H9 (cell line): ENCODE measurements at regions not wholly inside any gene's neighbourhood (a gene's known extent, or its start where the extent isn't known, plus 50 kb on each side); places are given as distances from the start of the nearest gene placed in this dataset.

ENCODE experiments used
- DNase-seq: peaks from one replicate; pipeline ENCODE4 v3.0.0-alpha.2; 2017
- H2AFZ ChIP-seq: one replicate; pipeline ENCODE4 v1.6.1; 2013; ENCODE audit warnings: mild to moderate bottlenecking, low read length, control low read depth, moderate library complexity
- H2AK5ac ChIP-seq: 2 replicates; pipeline ENCODE4 v1.6.1; 2013; ENCODE audit warnings: low read length, control low read depth, mixed read lengths; ENCODE audit not compliant: insufficient read length
- H2BK120ac ChIP-seq: one replicate; pipeline ENCODE4 v1.6.1; 2013; ENCODE audit warnings: low read depth, mild to moderate bottlenecking, low read length, control low read depth, inconsistent platforms; ENCODE audit not compliant: poor library complexity, severe bottlenecking
- H2BK12ac ChIP-seq: 2 replicates; pipeline ENCODE4 v1.6.1; 2013; ENCODE audit warnings: low read length, control low read depth, mixed read lengths, low read depth; ENCODE audit not compliant: insufficient read length
- H2BK15ac ChIP-seq: 2 replicates; pipeline ENCODE4 v1.6.1; 2013; ENCODE audit warnings: low read depth, low read length, control low read depth
- H2BK20ac ChIP-seq: one replicate; pipeline ENCODE4 v1.6.1; 2013; ENCODE audit warnings: low read depth, mild to moderate bottlenecking, low read length, control low read depth, inconsistent platforms; ENCODE audit not compliant: poor library complexity, severe bottlenecking
- H2BK5ac ChIP-seq: 2 replicates; pipeline ENCODE4 v1.6.1; 2013; ENCODE audit warnings: low read length, control low read depth, mixed read lengths; ENCODE audit not compliant: insufficient read length
- H3K14ac ChIP-seq: 2 replicates; pipeline ENCODE4 v1.6.1; 2013; ENCODE audit warnings: low read length, control low read depth; ENCODE audit not compliant: insufficient read depth
- H3K18ac ChIP-seq: 2 replicates; pipeline ENCODE4 v1.6.1; 2013; ENCODE audit warnings: low read depth, mild to moderate bottlenecking, mixed read lengths, low read length, control low read depth; ENCODE audit not compliant: insufficient read length
- H3K23ac ChIP-seq: 2 replicates; pipeline ENCODE4 v1.6.1; 2013; ENCODE audit warnings: low read length, control low read depth, mixed read lengths, low read depth; ENCODE audit not compliant: insufficient read length
- H3K23me2 ChIP-seq: 2 replicates; pipeline ENCODE4 v1.6.1; 2013; ENCODE audit warnings: low read depth, mild to moderate bottlenecking, mixed read lengths, low read length, control low read depth; ENCODE audit not compliant: insufficient read length, poor library complexity, severe bottlenecking
- H3K27ac ChIP-seq: 2 replicates; pipeline ENCODE4 v1.5.1; 2013; ENCODE audit warnings: low read length, control low read depth, mixed read lengths, low read depth; ENCODE audit not compliant: insufficient read length
- H3K27me3 ChIP-seq: 2 replicates; pipeline ENCODE4 v1.6.1; 2013; ENCODE audit warnings: low read length, control low read depth, inconsistent platforms; ENCODE audit not compliant: insufficient read depth
- H3K4ac ChIP-seq: 2 replicates; pipeline ENCODE4 v1.6.1; 2013; ENCODE audit warnings: low read depth, mild to moderate bottlenecking, control low read depth, inconsistent platforms, low read length, moderate library complexity
- H3K4me1 ChIP-seq: 2 replicates; pipeline ENCODE4 v1.6.1; 2013; ENCODE audit warnings: low read length, control low read depth, inconsistent platforms; ENCODE audit not compliant: insufficient read depth
- H3K4me2 ChIP-seq: 2 replicates; pipeline ENCODE4 v1.6.1; 2013; ENCODE audit warnings: low read length, control low read depth, mixed read lengths; ENCODE audit not compliant: insufficient read length, insufficient read depth
- H3K56ac ChIP-seq: 2 replicates; pipeline ENCODE4 v1.6.1; 2013; ENCODE audit warnings: low read depth, mild to moderate bottlenecking, mixed read lengths, low read length, control low read depth; ENCODE audit not compliant: insufficient read length
- H3K79me1 ChIP-seq: 2 replicates; pipeline ENCODE4 v1.6.1; 2013; ENCODE audit warnings: low read depth, mild to moderate bottlenecking, moderate library complexity, low read length, control low read depth, inconsistent platforms; ENCODE audit not compliant: insufficient read depth, poor library complexity, severe bottlenecking
- H3K79me2 ChIP-seq: 2 replicates; pipeline ENCODE4 v1.6.1; 2013; ENCODE audit warnings: low read length, control low read depth, inconsistent platforms; ENCODE audit not compliant: insufficient read depth
- H3K9ac ChIP-seq: 2 replicates; pipeline ENCODE4 v1.6.1; 2013; ENCODE audit warnings: low read length, control low read depth, mixed read lengths; ENCODE audit not compliant: insufficient read length; ENCODE audit errors: extremely low read depth
- H3K9me3 ChIP-seq: one replicate; pipeline ENCODE4 v1.6.1; 2013; ENCODE audit warnings: low read depth, low read length, inconsistent platforms; ENCODE audit not compliant: control insufficient read depth
- H3T11ph ChIP-seq: one replicate; pipeline ENCODE4 v1.6.1; 2013; ENCODE audit warnings: mild to moderate bottlenecking, low read length, control low read depth, inconsistent platforms
- H4K20me1 ChIP-seq: one replicate; pipeline ENCODE4 v1.6.1; 2013; ENCODE audit not compliant: control insufficient read depth, insufficient read length, insufficient read depth
- H4K5ac ChIP-seq: 2 replicates; pipeline ENCODE4 v1.6.1; 2013; ENCODE audit warnings: low read depth, mild to moderate bottlenecking, mixed read lengths, low read length, control low read depth; ENCODE audit not compliant: insufficient read length
- H4K8ac ChIP-seq: replicated peaks from 2 replicates; pipeline ENCODE4 v1.6.1; 2013; ENCODE audit warnings: low read length, control low read depth, mixed read lengths, low read depth; ENCODE audit not compliant: insufficient read length
- H4K91ac ChIP-seq: 2 replicates; pipeline ENCODE4 v1.6.1; 2013; ENCODE audit warnings: low read depth, mild to moderate bottlenecking, moderate library complexity, mixed read lengths, low read length, control low read depth; ENCODE audit not compliant: insufficient read length
- H3K27ac Mint-ChIP-seq, 3 experiments: 2 replicates in 2 of 3; 3 replicates in 1 of 3; pipeline ENCODE4 v1.8.0; 2020 to 2021; ENCODE audit warnings: mixed read lengths in 3 of 3, mild to moderate bottlenecking in 1 of 3, moderate library complexity in 1 of 3
- H3K27me3 Mint-ChIP-seq: 2 replicates; pipeline ENCODE4 v1.8.0; 2021; ENCODE audit warnings: low read depth, mild to moderate bottlenecking, moderate library complexity, mixed read lengths
- H3K36me3 Mint-ChIP-seq, 3 experiments: 2 replicates in 2 of 3; 3 replicates in 1 of 3; pipeline ENCODE4 v1.8.0; 2020 to 2021; ENCODE audit warnings: low read depth in 3 of 3, mixed read lengths in 3 of 3; ENCODE audit not compliant: insufficient read depth in 1 of 3
- H3K4me1 Mint-ChIP-seq, 2 experiments: 2 replicates each; pipeline ENCODE4 v1.8.0; 2020; ENCODE audit warnings: mixed read lengths in 2 of 2
- H3K4me3 Mint-ChIP-seq, 2 experiments: 2 replicates in 1 of 2; 3 replicates in 1 of 2; pipeline ENCODE4 v1.8.0; 2020 to 2021; ENCODE audit warnings: mild to moderate bottlenecking in 2 of 2, mixed read lengths in 2 of 2, moderate library complexity in 1 of 2
- H3K9me3 Mint-ChIP-seq, 2 experiments: 2 replicates in 1 of 2; 3 replicates in 1 of 2; pipeline ENCODE4 v1.8.0; 2020; ENCODE audit warnings: mild to moderate bottlenecking in 2 of 2, mixed read lengths in 2 of 2, moderate library complexity in 1 of 2
- WGBS: extraction: QIAGEN DNeasy Blood & Tissue Kit; methylation state at CpG from one replicate; pipeline ENCODE4 v1.1.7; 2013; ENCODE audit warnings: missing lambda C conversion rate, low lambda C conversion rate, mixed read lengths; ENCODE audit not compliant: insufficient read length; ENCODE audit errors: extremely low coverage; 5-methylcytosine and 5-hydroxymethylcytosine counted together
- TF ChIP-seq, protein P1 (sequence below): fragments of 200-600 bp; sonication (generic); conservative IDR thresholded peaks from 3 replicates; pipeline ENCODE4 v1.8.0; 2021; ENCODE audit warnings: antibody characterized with exemption, mild to moderate bottlenecking

DNA sequence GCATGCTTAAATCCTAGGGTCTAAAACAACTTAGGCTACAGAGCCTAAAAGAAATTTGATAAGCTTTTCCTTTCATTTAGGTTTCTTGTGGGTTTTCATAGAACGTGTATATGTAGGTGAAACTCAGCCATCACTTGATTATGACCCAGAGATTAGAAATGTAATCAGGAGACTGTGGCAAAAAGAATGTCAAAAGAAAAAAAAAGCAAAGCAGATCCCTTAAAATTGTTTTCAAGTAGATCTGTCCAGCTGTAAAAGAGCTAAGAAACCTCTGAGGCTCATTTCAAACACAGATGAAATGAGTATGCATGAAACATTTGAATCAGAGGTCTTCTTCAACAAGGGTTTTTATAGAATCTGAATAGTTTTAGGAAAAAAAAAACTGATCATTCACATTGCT lies 341.3 kb upstream of the PRDM1 start:
- H2BK20ac ChIP-seq: no peak overlapping the region
- no peak overlapping the region for H2BK5ac ChIP-seq
- TF ChIP-seq, protein P1, sequence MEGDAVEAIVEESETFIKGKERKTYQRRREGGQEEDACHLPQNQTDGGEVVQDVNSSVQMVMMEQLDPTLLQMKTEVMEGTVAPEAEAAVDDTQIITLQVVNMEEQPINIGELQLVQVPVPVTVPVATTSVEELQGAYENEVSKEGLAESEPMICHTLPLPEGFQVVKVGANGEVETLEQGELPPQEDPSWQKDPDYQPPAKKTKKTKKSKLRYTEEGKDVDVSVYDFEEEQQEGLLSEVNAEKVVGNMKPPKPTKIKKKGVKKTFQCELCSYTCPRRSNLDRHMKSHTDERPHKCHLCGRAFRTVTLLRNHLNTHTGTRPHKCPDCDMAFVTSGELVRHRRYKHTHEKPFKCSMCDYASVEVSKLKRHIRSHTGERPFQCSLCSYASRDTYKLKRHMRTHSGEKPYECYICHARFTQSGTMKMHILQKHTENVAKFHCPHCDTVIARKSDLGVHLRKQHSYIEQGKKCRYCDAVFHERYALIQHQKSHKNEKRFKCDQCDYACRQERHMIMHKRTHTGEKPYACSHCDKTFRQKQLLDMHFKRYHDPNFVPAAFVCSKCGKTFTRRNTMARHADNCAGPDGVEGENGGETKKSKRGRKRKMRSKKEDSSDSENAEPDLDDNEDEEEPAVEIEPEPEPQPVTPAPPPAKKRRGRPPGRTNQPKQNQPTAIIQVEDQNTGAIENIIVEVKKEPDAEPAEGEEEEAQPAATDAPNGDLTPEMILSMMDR: no peak
- H2BK15ac ChIP-seq: no peak overlapping the region
- no peak overlapping the region for H4K5ac ChIP-seq
- no peak overlapping the region for H4K8ac ChIP-seq
- no peak overlapping the region for H3K27ac ChIP-seq
- no peak overlapping the region for H2BK12ac ChIP-seq
- H2BK120ac ChIP-seq: no peak overlapping the region
- no peak overlapping the region for H2AFZ ChIP-seq
- H3K4me1 Mint-ChIP-seq: peaks cover 27 to 34% of the 10 kb centered on the region in 2 experiments
- 0 out of 7 replicates have a peak, but pooled peaks cover 0 to 3% (median 2%) of the 10 kb centered on the region in 3 experiments for H3K36me3 Mint-ChIP-seq
- no peaks in the 10 kb centered on the region for H3K79me1 ChIP-seq
- no peaks in the 10 kb centered on the region for H3K23me2 ChIP-seq
- no peaks in the 10 kb centered on the region for H4K20me1 ChIP-seq
- no peaks in the 10 kb centered on the region for H3K9me3 ChIP-seq
- no peak overlapping the region for H3K18ac ChIP-seq
- no peak overlapping the region for H4K91ac ChIP-seq
- H3K79me2 ChIP-seq: no peaks in the 10 kb centered on the region
- H3K4me1 ChIP-seq: peaks cover 3% of the 10 kb centered on the region; the same call in 1 of the 2 replicates
- H3T11ph ChIP-seq: no peak overlapping the region
- no peak overlapping the region for H3K14ac ChIP-seq
- no peak overlapping the region for H3K56ac ChIP-seq
- H2AK5ac ChIP-seq: no peak overlapping the region
- H3K27me3 ChIP-seq: no peaks in the 10 kb centered on the region
- no peaks in the 10 kb centered on the region; a peak in 1 of 5 replicates for H3K9me3 Mint-ChIP-seq
- no CpG with 5 or more reads among the region's 1 CpG for WGBS
- no peak overlapping the region for H3K27ac Mint-ChIP-seq
- DNase-seq: no peak
- no peaks in the 10 kb centered on the region for H3K27me3 Mint-ChIP-seq
- H3K9ac ChIP-seq: no peak overlapping the region
- no peak overlapping the region for H3K4me2 ChIP-seq
- no peak overlapping the region for H3K4me3 Mint-ChIP-seq
- H3K23ac ChIP-seq: no peak overlapping the region
- no peak overlapping the region for H3K4ac ChIP-seq
